Stimulated activated CD4-positive, alpha-beta T cell treated with anti-CD3 and anti-CD28 coated beads, Interleukin-15, amount 100 ng/mL, for 48 hours (primary cell): ENCODE measurements at regions not wholly inside any gene's neighbourhood (a gene's known extent, or its start where the extent isn't known, plus 50 kb on each side); places are given as distances from the start of the nearest gene placed in this dataset.

Source experiments
- DNase-seq, 2 donors: peaks; one replicate each; pipeline ENCODE4 v3.0.0-alpha.2; 2020; ENCODE audit warnings: low read depth in 2 of 2

DNA sequence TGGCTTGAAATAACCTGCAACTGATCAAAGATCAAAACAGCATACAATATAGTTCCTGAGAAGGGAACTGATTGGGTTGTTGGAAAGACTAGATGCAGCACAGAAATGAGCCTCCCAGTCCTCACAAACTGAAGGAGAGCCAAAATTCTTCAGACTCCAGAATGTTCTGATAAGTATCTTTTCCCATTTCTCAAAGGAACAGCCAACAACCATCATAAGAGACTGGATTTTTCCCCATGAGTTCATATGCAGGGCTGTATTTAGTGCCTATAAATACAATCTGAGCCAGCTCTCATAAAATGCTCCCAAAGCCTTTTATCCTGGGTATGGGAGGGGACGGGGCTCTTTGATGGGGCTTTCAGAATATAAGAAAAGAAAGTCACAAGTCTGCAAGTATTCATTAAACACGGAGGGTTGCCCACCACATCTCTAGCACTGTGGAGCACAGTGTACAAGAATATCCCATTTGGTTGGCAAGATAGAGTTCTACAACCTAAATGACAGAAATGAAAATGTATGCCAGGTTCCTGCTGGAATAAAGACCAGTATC, 50.7 kb upstream of the LYVE1 start:
- DNase-seq, result no peak

- DNase-seq, result no peak
Observed at GRCh38 chr11:10618490-10618889, 50.0 kb upstream of the LYVE1 start.
